ENCODE measurements at regions not wholly inside any gene's neighbourhood (a gene's known extent, or its start where the extent isn't known, plus 50 kb on each side); places are given as distances from the start of the nearest gene placed in this dataset.

- TF ChIP-seq TAF1 (IDR thresholded peaks at IDR 0.05; ENCODE audit: borderline replicate concordance, low read depth, low read length) (no peak), TEAD4 (IDR thresholded peaks at IDR 0.05; ENCODE audit: borderline replicate concordance, insufficient read depth) (no peak), USF2 (IDR thresholded peaks at IDR 0.05; ENCODE audit: borderline replicate concordance, low read depth, low read length) (no peak), JUND (IDR thresholded peaks at IDR 0.05) (no peak), EP300 (IDR thresholded peaks at IDR 0.05; ENCODE audit: borderline replicate concordance in 1 of 2, low read depth in 1 of 2, low read length in 1 of 2) (no peak)
- H3K4me3 ChIP-seq (ENCODE audit: low read depth in 2 of 2, low read length in 1 of 2), result no peak overlapping the region
- ChIA-PET POLR2A (no interaction called here), CTCF (interaction anchor here (0.6 to 1.2 kb wide), 5 partner anchors 41 to 475 kb away, joined by 3 to 4 read pairs (median 3); no protein-coding TSS in a partner anchor)
- 91% methylated on average over 8 of the region's 8 CpGs for WGBS (ENCODE audit: low lambda C conversion rate)
- no peaks in the 10 kb centered on the region for H3K9me3 ChIP-seq
- H3K36me3 ChIP-seq (replicated peaks in 1 of 2; ENCODE audit: control insufficient read depth in 1 of 2, insufficient read depth in 2 of 2, low read length in 1 of 2), result no peaks in the 10 kb centered on the region
- no peaks in the 10 kb centered on the region for H3K9me2 ChIP-seq
- H2AFZ ChIP-seq (ENCODE audit: low read depth), result no peak overlapping the region
- H3F3A ChIP-seq (replicated peaks; ENCODE audit: insufficient read depth), result no peaks in the 10 kb centered on the region
- H3K9ac ChIP-seq, result no peak overlapping the region
- DNase-seq, result no peak
- H3K27me3 ChIP-seq (ENCODE audit: insufficient read depth), result no peaks in the 10 kb centered on the region; the same call in 1 of the 2 replicates
- no peaks in the 10 kb centered on the region for H4K20me1 ChIP-seq (ENCODE audit: insufficient read depth)
- no peaks in the 10 kb centered on the region for H3K79me2 ChIP-seq (ENCODE audit: insufficient read depth)
- H3K4me1 ChIP-seq (ENCODE audit: control insufficient read depth in 1 of 2, insufficient read depth in 2 of 2, low read depth in 1 of 2, low read length in 1 of 2), result peaks cover 0 to 53% of the 10 kb centered on the region in 2 experiments; a peak in 2 of 4 replicates
- H3K27ac ChIP-seq (ENCODE audit: low read depth in 2 of 2, low read length in 1 of 2), result peak overlapping the region in 1 of 2 experiments; percentile 16; a peak in 1 of 4 replicates
- H3K4me2 ChIP-seq, result no peak overlapping the region
These were observed 442.5 kb downstream of the RPS24 start for GRCh38 chr10:78476156-78476555.

- H2AFZ ChIP-seq (ENCODE audit: low read depth), result no peak overlapping the region
- H3K4me2 ChIP-seq, result no peak overlapping the region
- H3K9me3 ChIP-seq, result no peaks in the 10 kb centered on the region
- POLR2A ChIA-PET, result no interaction called here
- no peaks in the 10 kb centered on the region for H3K9me2 ChIP-seq
- CTCF ChIA-PET, result interaction anchor here (1.0 to 1.2 kb wide), 2 partner anchors 156 to 216 kb away, joined by 3 to 4 read pairs; no protein-coding TSS in a partner anchor
- H3K4me3 ChIP-seq (ENCODE audit: low read depth in 2 of 2, low read length in 1 of 2), result no peak overlapping the region
- H3K27me3 ChIP-seq (ENCODE audit: insufficient read depth), result no peaks in the 10 kb centered on the region; the same call in 1 of the 2 replicates
- no peak for DNase-seq
- no peak overlapping the region; a peak in 1 of 4 replicates for H3K27ac ChIP-seq (ENCODE audit: low read depth in 2 of 2, low read length in 1 of 2)
- 60% methylated on average over 6 of the region's 6 CpGs for WGBS (ENCODE audit: low lambda C conversion rate)
- H3K79me2 ChIP-seq (ENCODE audit: insufficient read depth), result no peaks in the 10 kb centered on the region
- peaks cover 0 to 47% of the 10 kb centered on the region in 2 experiments; a peak in 2 of 4 replicates for H3K4me1 ChIP-seq (ENCODE audit: control insufficient read depth in 1 of 2, insufficient read depth in 2 of 2, low read depth in 1 of 2, low read length in 1 of 2)
- H3K9ac ChIP-seq, result no peak overlapping the region
- TF ChIP-seq USF1 (IDR thresholded peaks at IDR 0.05; ENCODE audit: borderline replicate concordance, low read depth) (no peak), NFIC (IDR thresholded peaks at IDR 0.05; ENCODE audit: borderline replicate concordance) (no peak), CHD2 (IDR thresholded peaks at IDR 0.05; ENCODE audit: low read length, partially characterized antibody) (no peak), YY1 (IDR thresholded peaks at IDR 0.05; ENCODE audit: low read depth) (no peak), GATA2 (CRISPR knock-in tag; IDR thresholded peaks at IDR 0.05) (no peak), IRF3 (IDR thresholded peaks at IDR 0.05; ENCODE audit: low read depth, low read length) (no peak), TCF12 (IDR thresholded peaks at IDR 0.05) (no peak), USF2 (IDR thresholded peaks at IDR 0.05; ENCODE audit: borderline replicate concordance, low read depth, low read length) (no peak), RAD21 (IDR thresholded peaks at IDR 0.05; ENCODE audit: low read length) (no peak), FOXJ3 (CRISPR knock-in tag; IDR thresholded peaks at IDR 0.05) (no peak)
- H4K20me1 ChIP-seq (ENCODE audit: insufficient read depth), result no peaks in the 10 kb centered on the region
- no peaks in the 10 kb centered on the region for H3K36me3 ChIP-seq (replicated peaks in 1 of 2; ENCODE audit: control insufficient read depth in 1 of 2, insufficient read depth in 2 of 2, low read length in 1 of 2)
- H3F3A ChIP-seq (replicated peaks; ENCODE audit: insufficient read depth), result no peaks in the 10 kb centered on the region
These were observed 443.2 kb downstream of the RPS24 start for GRCh38 chr10:78476844-78477243.
